ENCODE measurements at regions not wholly inside any gene's neighbourhood (a gene's known extent, or its start where the extent isn't known, plus 50 kb on each side); places are given as distances from the start of the nearest gene placed in this dataset.

GRCh38 chr20:11745145-11745544 is 172.5 kb upstream of the BTBD3 start (continued):
- TF ChIP-seq CHD7 (IDR thresholded peaks at IDR 0.05; ENCODE audit: insufficient replicate concordance, low read length) (no peak), CEBPB (IDR thresholded peaks at IDR 0.05; ENCODE audit: low read depth, low read length) (no peak), RFX5 (IDR thresholded peaks at IDR 0.05; ENCODE audit: borderline replicate concordance, low read depth, low read length) (no peak), SP1 (IDR thresholded peaks at IDR 0.05; ENCODE audit: low read depth, low read length) (no peak), BACH1 (IDR thresholded peaks at IDR 0.05; ENCODE audit: low read length) (no peak), CREB1 (IDR thresholded peaks at IDR 0.05) (no peak), KDM1A (IDR thresholded peaks at IDR 0.05; ENCODE audit: borderline replicate concordance, low read length) (no peak), YY1 (IDR thresholded peaks at IDR 0.05; ENCODE audit: low read depth, low read length) (no peak), ASH2L (IDR thresholded peaks at IDR 0.05; ENCODE audit: low read length) (no peak), SAP30 (IDR thresholded peaks at IDR 0.05; ENCODE audit: insufficient read depth, insufficient replicate concordance, low read length) (no peak), POLR2AphosphoS5 (IDR thresholded peaks at IDR 0.05; ENCODE audit: low read depth, low read length) (no peak)

Measured in H1 (cell line).